K562 (cell line): ENCODE measurements at regions not wholly inside any gene's neighbourhood (a gene's known extent, or its start where the extent isn't known, plus 50 kb on each side); places are given as distances from the start of the nearest gene placed in this dataset.
A peak's percentile ranks its signal among the peaks of the same experiment; 100 is the strongest.

Experiments used
- ATAC-seq: fragments of 200-7000 bp; cut with Tn5 transposase; 3 replicates; pipeline ENCODE4 v1.9.1; 2020; ENCODE audit warnings: moderate library complexity
- BruUV-seq: library from RNA; stranded (reverse); fragments of 400-500 nt; replicated peaks from 2 replicates; lab custom pipeline; 2021; lab: Mats Ljungman, UMichigan
- CTCF ChIA-PET: fragments of 300-600 bp; formaldehyde crosslinking; extraction: SDS; loops from one replicate; lab custom pipeline; 2021; ENCODE audit warnings: low intra/inter-chr PET ratio; lab: Yijun Ruan, JAX
- POLR2A ChIA-PET: fragments of 300-600, 350-650 bp; sonication (Branson Sonifier 250); formaldehyde crosslinking; extraction: SDS; loops from one replicate; lab custom pipeline; 2021; ENCODE audit warnings: antibody characterized with exemption, inconsistent platforms; lab: Yijun Ruan, JAX
- DNase-seq, 4 experiments: peaks; one replicate each; pipeline versions ENCODE4 v3.0.0 to v3.0.0-alpha.2; 2011 to 2018; ENCODE audit warnings: low spot score in 3 of 4, mixed read lengths in 3 of 4; ENCODE audit errors: extremely low read depth in 1 of 4
- FAIRE-seq: peaks from 2 replicates; lab custom pipeline; 2011; peaks lifted over from hg19 to GRCh38; lab: Jason Lieb, UNC
- H2AFZ ChIP-seq: 2 replicates; pipeline ENCODE4 v1.6.0; 2011; ENCODE audit warnings: low read depth, low read length, control low read depth, inconsistent platforms
- H3K27ac ChIP-seq: fragments of 200-600 bp; 3 replicates; pipeline ENCODE4 v1.8.0; 2011; ENCODE audit warnings: low read depth, mild to moderate bottlenecking, control low read depth, inconsistent platforms, low read length, moderate library complexity, mixed read lengths; ENCODE audit errors: extremely low read depth
- H3K27me3 ChIP-seq, 2 experiments: fragments of 300-600 bp in 1 of 2; 2 replicates in 1 of 2; 3 replicates in 1 of 2; pipeline versions ENCODE4 v1.6.0 to v1.8.0; 2011; ENCODE audit warnings: inconsistent platforms in 2 of 2, low read length in 2 of 2, mild to moderate bottlenecking in 1 of 2, mixed read lengths in 1 of 2, moderate library complexity in 1 of 2; ENCODE audit not compliant: control insufficient read depth in 2 of 2, insufficient read depth in 2 of 2
- H3K36me3 ChIP-seq: fragments of 300-600 bp; 3 replicates; pipeline ENCODE4 v1.8.0; 2011; ENCODE audit warnings: mild to moderate bottlenecking, low read length, inconsistent platforms; ENCODE audit not compliant: control insufficient read depth, insufficient read depth
- H3K4me1 ChIP-seq, 2 experiments: fragments of 200-600 bp in 1 of 2; replicated peaks in 1 of 2; 2 replicates in 1 of 2; 3 replicates in 1 of 2; pipeline versions ENCODE4 v1.5.1 to v1.8.0; 2011; ENCODE audit warnings: inconsistent platforms in 2 of 2, low read length in 2 of 2, mild to moderate bottlenecking in 1 of 2, mixed read lengths in 1 of 2, moderate library complexity in 1 of 2; ENCODE audit not compliant: control insufficient read depth in 2 of 2, insufficient read depth in 2 of 2
- H3K4me2 ChIP-seq: 2 replicates; pipeline ENCODE4 v1.6.1; 2011; ENCODE audit warnings: low read length, control low read depth, inconsistent platforms, mixed read lengths; ENCODE audit not compliant: insufficient read depth
- H3K4me3 ChIP-seq: fragments of 200-600 bp; sonication (generic), shearing (Covaris generic); 2 replicates; pipeline ENCODE4 v1.5.1; 2016; ENCODE audit warnings: control low read depth, inconsistent platforms
- H3K79me2 ChIP-seq: fragments of 200-600 bp; 3 replicates; pipeline ENCODE4 v1.8.0; 2011; ENCODE audit warnings: low read length, inconsistent platforms; ENCODE audit not compliant: control insufficient read depth, insufficient read depth
- H3K9ac ChIP-seq, 2 experiments: 2 replicates each; pipeline versions ENCODE4 v1.6.0 to v1.6.1; 2011; ENCODE audit warnings: low read depth in 2 of 2, low read length in 2 of 2, control low read depth in 1 of 2, inconsistent platforms in 1 of 2, mild to moderate bottlenecking in 1 of 2, mixed read lengths in 1 of 2; ENCODE audit not compliant: insufficient read depth in 1 of 2
- H3K9me1 ChIP-seq: one replicate; pipeline ENCODE4 v1.6.0; 2011; ENCODE audit warnings: inconsistent platforms, mild to moderate bottlenecking, low read length, moderate library complexity; ENCODE audit not compliant: control insufficient read depth, insufficient read depth
- H3K9me3 ChIP-seq: replicated peaks from 2 replicates; pipeline ENCODE4 v1.5.1; 2011; ENCODE audit warnings: low read depth, low read length, inconsistent platforms; ENCODE audit not compliant: control insufficient read depth, insufficient read depth
- H4K20me1 ChIP-seq: replicated peaks from 2 replicates; pipeline ENCODE4 v1.6.1; 2011; ENCODE audit warnings: low read length, inconsistent platforms, mixed read lengths; ENCODE audit not compliant: control insufficient read depth, insufficient read depth
- BHLHE40 ChIP-seq: IDR thresholded peaks from 2 replicates; pipeline ENCODE4 v1.6.1; 2011; ENCODE audit warnings: low read length, improper control_type of control experiment
- ELF2 ChIP-seq: fragments of 250-450 bp; sonication (Bioruptor Pico); IDR thresholded peaks from 2 replicates; pipeline ENCODE4 v1.5.0; 2021; ENCODE audit warnings: mild to moderate bottlenecking
- HDAC2 ChIP-seq: fragments of 450-650 bp; IDR thresholded peaks from 2 replicates; pipeline ENCODE4 v1.6.1; 2016; ENCODE audit warnings: mild to moderate bottlenecking
- LEF1 ChIP-seq: fragments of 450-650 bp; IDR thresholded peaks from 2 replicates; pipeline ENCODE4 v1.6.1; 2016; ENCODE audit warnings: mild to moderate bottlenecking
- RAD51 ChIP-seq: fragments of 450-650 bp; IDR thresholded peaks from 2 replicates; pipeline ENCODE4 v1.7.1; 2016; ENCODE audit warnings: low read depth, mild to moderate bottlenecking, borderline replicate concordance
- WGBS: fragments of 100-300 bp; shearing (Covaris generic); methylation state at CpG from one replicate; pipeline ENCODE4 v1.1.6; 2016; ENCODE audit warnings: low coverage, mixed read lengths; ENCODE audit not compliant: insufficient coverage; ENCODE audit errors: missing lambda C conversion rate; 5-methylcytosine and 5-hydroxymethylcytosine counted together
- in situ Hi-C: fragments of 300-500 bp; cut with MboI; formaldehyde crosslinking; loops from 4 replicates; pipeline ENCODE4 v1.15.0; 2018; ENCODE audit warnings: inconsistent platforms, mixed read lengths
- intact Hi-C: fragments of 100-400 bp; cut with micrococcal nuclease; formaldehyde crosslinking; loops from 2 replicates; pipeline ENCODE4 v1.14.2; 2022
- TF ChIP-seq, protein P1 (sequence below): sonication (generic); formaldehyde crosslinking; IDR thresholded peaks from 2 replicates; pipeline ENCODE4 v1.5.0; 2020; ENCODE audit warnings: missing genetic modification reagents

DNA sequence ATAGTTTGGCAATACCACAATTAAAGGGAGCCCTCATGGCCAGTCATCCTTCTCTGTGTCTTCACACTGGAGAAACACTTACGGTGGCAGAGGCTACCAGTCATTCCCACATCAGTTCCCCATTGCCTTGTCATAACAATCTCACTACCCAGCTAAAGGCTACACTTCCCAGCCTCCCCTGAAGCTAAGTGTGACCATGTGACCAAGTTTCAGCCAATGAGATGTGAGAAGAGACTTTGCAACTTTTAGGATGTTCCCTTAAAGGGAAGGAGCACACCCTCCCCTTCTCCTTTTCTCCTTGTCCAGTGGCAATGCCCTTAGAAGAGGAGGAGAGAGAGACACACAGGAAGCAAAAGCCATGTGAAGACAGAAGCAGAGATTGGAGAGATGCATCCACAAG, 89.0 kb upstream of the RAB12 start:
- H3K27me3 ChIP-seq, result peaks cover 17 to 21% of the 10 kb centered on the region in 2 experiments; a peak in 4 of 5 replicates
- H3K4me3 ChIP-seq, result no peak overlapping the region
- H3K9ac ChIP-seq, result no peak overlapping the region
- no peaks in the 10 kb centered on the region for H3K4me1 ChIP-seq
- H3K4me2 ChIP-seq, result no peak overlapping the region
- H3K9me1 ChIP-seq, result no peaks in the 10 kb centered on the region
- in situ Hi-C loops, result no loop called here
- ChIA-PET CTCF (no interaction called here), POLR2A (no interaction called here)
- DNase-seq, result no peak
- WGBS, result 0% methylated on average over 1 of the region's 1 CpG
- H3K79me2 ChIP-seq, result no peaks in the 10 kb centered on the region
- FAIRE-seq, result peak; percentile 59
- intact Hi-C loops, result no loop called here
- ATAC-seq, result no peak
- BruUV-seq, result no TSS peak
- H2AFZ ChIP-seq, result no peak overlapping the region
- no peaks in the 10 kb centered on the region; the same call in 1 of the 2 replicates for H4K20me1 ChIP-seq
- no peaks in the 10 kb centered on the region for H3K9me3 ChIP-seq
- no peaks in the 10 kb centered on the region for H3K36me3 ChIP-seq
- TF ChIP-seq ELF2 (CRISPR knock-in tag), result no peak
- peak; percentile 24; the same call in 1 of the 2 replicates for TF ChIP-seq RAD51
- TF ChIP-seq, protein P1, sequence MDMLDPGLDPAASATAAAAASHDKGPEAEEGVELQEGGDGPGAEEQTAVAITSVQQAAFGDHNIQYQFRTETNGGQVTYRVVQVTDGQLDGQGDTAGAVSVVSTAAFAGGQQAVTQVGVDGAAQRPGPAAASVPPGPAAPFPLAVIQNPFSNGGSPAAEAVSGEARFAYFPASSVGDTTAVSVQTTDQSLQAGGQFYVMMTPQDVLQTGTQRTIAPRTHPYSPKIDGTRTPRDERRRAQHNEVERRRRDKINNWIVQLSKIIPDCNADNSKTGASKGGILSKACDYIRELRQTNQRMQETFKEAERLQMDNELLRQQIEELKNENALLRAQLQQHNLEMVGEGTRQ, result peak; percentile 53
- TF ChIP-seq BHLHE40, result no peak
- H3K27ac ChIP-seq, result no peak overlapping the region

DNA sequence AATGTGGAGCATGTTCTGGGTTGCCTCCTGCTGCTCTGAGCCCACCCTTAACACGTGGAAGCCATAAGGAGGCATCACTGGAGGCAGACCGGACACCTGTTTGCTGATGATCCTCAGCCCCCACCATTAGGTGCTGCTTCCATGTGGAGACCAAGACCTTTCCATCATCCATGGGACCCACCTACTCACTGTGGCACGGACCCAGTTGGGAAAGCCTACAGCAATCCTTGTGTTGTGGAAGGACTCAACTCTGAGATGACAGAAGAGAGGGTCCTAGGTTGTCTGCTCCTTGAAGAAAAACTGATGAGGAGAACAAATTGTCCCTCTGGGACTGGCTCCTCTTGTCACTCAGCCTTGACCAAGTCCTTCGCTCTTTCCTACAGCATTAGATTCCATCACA, 86.5 kb upstream of the RAB12 start:
- 2% methylated on average over 4 of the region's 4 CpGs for WGBS
- peaks cover 3 to 13% of the 10 kb centered on the region in 2 experiments; a peak in 2 of 5 replicates for H3K27me3 ChIP-seq
- no peak overlapping the region for H3K9ac ChIP-seq

More for the DNA sequence above, 86.5 kb upstream of the RAB12 start:
- no peaks in the 10 kb centered on the region for H3K36me3 ChIP-seq
- no peak overlapping the region for H3K4me2 ChIP-seq
- in situ Hi-C loops, result no loop called here
- no peak overlapping the region for H3K4me3 ChIP-seq
- H4K20me1 ChIP-seq, result no peaks in the 10 kb centered on the region
- no peak overlapping the region for H2AFZ ChIP-seq
- no peaks in the 10 kb centered on the region for H3K9me1 ChIP-seq
- intact Hi-C loops, result no loop called here
- FAIRE-seq, result no peak
- H3K9me3 ChIP-seq, result no peaks in the 10 kb centered on the region
- no peak for DNase-seq
- CTCF ChIA-PET, result no interaction called here
- no peaks in the 10 kb centered on the region for H3K4me1 ChIP-seq
- POLR2A ChIA-PET, result no interaction called here
- H3K79me2 ChIP-seq, result no peaks in the 10 kb centered on the region
- BruUV-seq, result no TSS peak
- TF ChIP-seq HDAC2, result no peak
- no peak for TF ChIP-seq LEF1
- H3K27ac ChIP-seq, result no peak overlapping the region
- ATAC-seq, result no peak
